CMK (cell line): ENCODE measurements at regions not wholly inside any gene's neighbourhood (a gene's known extent, or its start where the extent isn't known, plus 50 kb on each side); places are given as distances from the start of the nearest gene placed in this dataset.

Experiments
- DNase-seq: peaks from one replicate; pipeline ENCODE4 v3.0.0-alpha.2; 2010; ENCODE audit warnings: low read depth

DNA sequence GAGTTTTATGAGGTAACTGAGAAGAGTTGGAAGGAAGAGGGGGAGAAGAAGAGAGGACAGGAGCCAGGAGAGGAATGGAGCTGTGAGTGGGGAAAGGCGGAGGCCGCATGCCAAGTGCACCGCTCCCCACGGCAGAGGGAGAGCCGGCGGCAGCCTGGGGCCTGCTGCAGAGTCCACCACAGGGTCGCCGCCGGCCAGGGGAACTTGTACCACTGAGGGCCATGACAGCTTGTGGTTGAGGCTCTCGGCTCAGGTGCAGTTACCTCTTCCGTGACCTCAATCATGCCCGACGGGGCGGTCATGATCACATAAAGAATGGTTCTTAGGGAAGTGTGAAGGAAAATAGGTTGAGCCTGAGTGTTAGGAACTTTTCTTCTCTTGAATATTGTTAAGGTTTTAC is 325.0 kb downstream of the SNAPC1 start:
- no peak for DNase-seq

- DNase-seq: no peak
These were observed 331.5 kb downstream of the SNAPC1 start for GRCh38 chr14:62093736-62094135.

- DNase-seq: no peak
These were observed 334.9 kb downstream of the SNAPC1 start for GRCh38 chr14:62097072-62097471.

DNA sequence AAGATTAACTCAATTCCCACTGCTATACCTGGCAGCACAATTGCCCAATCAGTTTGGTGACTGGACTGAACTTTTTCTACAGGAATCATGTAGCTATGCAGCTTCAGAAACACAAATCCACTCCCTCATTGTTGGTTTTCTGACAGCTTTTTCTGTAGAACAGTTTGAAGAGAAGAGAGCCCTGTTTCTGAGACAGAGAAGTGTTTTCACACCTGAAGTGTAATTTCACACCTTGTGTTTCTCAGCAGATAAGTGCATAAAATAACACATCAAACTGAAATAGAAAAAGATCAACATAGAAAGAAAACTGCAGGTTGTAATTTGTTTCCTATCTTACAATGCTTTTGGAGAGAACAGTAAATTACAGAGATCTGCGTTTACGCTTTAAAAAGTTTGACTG is 335.6 kb downstream of the SNAPC1 start:
- DNase-seq: no peak

GRCh38 chr14:62098357-62098756 is 336.1 kb downstream of the SNAPC1 start:
- DNase-seq: no peak

GRCh38 chr14:62099091-62099490 is 336.9 kb downstream of the SNAPC1 start:
- no peak for DNase-seq

DNA sequence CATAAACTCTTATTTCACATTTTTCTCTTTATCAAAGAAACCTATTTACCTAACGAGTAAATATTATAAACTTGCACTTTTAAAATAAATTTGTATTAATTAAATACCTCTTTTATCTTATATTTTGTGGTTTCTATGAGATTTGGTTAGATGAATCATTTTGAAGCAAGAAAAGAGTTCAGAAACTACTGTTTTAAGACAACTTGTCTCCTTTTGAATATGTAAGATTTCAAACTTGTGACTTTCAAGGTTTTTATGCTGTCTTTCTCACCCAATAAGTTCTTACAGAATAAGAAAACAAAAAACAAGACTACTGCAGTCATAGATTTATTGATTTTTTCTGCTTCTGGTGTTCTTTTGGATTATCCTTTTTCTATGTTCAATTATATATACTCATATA is 339.0 kb downstream of the SNAPC1 start:
- no peak for DNase-seq

GRCh38 chr14:62101673-62102348 is 339.6 kb downstream of the SNAPC1 start:
- no peak for DNase-seq

DNA sequence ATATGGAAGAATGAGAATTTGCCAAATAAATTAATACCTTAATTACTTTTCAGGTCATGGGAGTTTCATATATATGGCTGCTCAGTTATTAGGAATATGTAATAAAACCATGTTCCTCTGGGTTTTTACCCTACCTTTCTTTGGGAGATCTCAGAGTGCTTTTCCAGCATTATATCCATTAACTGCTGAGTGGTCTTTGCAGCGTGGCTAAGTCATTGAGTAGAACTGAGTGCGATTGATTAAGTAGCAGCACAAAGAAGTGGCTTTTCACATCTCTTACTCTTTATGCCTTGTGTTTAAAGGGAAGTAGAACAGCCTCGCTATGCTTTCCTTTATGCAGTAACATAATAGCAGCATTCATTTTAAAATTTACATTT is 340.1 kb downstream of the SNAPC1 start:
- DNase-seq: no peak

GRCh38 chr14:62103464-62103863 is 341.2 kb downstream of the SNAPC1 start:
- DNase-seq: no peak

DNA sequence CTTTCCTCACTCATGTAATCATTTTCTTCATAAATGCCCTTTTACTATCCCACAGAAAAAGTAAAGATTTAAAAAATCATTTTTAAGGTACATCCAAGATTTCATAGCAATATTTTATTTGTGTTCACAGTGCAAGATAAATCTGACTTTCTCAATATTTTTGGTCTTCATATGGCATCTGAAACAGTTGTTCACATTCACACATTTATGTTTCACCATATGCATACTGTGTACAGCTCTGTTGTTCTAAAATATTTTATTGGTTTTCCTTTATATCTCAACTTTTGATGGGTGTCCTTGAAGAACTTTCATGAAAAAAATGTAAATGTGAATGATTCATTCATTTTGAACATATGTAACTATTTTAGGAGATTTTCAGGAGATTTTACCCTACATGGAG is 348.7 kb downstream of the SNAPC1 start:
- no peak for DNase-seq

DNA sequence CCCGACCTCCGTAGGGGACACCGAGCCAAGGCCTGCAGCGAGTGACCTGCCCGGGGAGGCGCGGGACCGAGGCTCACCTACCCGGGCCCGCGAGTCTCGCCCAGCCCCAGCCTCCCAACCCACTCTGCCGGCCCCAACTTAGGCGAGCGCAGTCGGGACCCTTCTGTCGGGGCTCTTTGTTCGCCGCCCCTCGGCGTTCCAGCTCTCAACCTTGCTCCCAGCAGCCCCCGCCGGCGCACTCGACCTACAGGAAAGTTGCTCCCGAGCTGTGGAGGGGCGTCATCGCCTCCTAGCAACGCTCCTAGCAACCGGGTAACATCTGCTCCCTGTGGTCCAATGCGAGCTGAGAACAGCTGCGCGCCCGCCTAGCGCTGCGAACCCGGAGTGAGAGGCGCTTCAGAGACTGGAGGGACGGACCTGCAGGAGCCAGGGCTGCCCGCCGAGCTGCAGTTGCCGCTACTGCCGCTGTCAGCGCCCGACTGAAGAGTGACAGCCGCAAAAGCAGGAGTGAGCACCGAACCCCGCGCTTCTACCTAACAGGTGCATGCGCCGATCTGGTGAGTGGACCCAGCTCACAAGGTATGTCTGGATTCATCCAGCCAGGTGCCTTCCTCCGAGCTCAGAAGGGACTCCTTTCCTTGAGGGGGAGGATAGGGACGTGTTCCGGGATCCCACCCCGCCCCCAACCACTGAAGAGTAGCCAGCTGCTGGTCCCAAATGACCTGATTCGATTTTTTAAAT is 355.0 kb downstream of the SNAPC1 start:
- no peak for DNase-seq

DNA sequence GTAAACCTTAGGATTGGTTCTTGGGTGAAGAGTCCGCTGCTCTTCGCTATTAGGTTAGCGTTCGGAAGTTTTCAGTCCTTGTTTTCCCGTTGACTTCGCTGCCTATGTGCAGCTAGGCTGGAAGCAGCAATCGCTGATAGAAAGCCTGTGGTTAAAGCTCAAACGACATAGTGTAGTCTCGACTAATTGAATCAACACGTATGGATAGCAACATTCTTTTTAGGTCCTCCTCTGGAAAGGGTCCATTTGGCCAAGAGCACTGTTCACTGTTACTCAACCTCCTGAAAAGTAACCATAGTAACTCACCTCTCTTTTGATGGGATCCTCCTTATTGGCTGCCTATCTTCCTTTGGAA is 355.5 kb downstream of the SNAPC1 start:
- DNase-seq: no peak

DNA sequence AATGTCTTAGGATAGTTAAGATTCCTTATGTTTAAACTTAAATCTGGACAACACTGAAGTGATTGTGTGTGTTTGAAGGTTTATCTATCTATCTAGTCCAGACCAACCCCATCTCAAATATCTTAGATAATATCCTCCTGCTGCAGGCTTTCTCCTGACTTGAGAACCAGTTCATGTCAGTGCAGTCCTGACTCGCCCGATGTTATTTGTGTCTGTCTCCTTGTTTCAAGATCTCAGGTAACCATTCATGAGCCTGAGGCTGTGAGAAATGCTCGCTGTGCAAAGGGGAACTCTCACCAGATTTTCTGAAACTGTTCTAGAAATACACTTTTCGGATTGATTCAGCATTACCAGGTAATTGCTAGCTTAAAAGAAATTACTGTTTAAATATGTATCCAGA is 356.2 kb downstream of the SNAPC1 start:
- DNase-seq: no peak

DNA sequence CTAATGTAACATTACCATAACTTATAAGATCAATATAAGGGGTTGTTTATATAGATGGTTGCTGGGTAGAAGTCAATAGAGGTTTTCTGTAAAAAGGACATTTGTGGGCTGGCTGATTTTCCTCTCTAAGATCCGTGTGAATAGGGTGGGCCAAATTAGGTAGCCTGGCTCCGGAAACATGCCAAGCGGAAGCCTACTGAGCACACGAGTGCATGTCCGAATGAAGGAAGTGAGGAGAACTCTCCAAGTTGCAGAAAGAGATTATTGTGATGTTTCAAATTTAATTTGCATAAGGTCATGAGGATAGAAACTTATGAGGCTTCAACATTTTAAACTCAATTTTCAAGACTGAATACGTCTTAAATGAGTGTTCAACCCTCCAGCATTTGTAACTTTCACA is 356.7 kb downstream of the SNAPC1 start:
- no peak for DNase-seq

GRCh38 chr14:62123961-62124360 is 361.7 kb downstream of the SNAPC1 start:
- no peak for DNase-seq

DNA sequence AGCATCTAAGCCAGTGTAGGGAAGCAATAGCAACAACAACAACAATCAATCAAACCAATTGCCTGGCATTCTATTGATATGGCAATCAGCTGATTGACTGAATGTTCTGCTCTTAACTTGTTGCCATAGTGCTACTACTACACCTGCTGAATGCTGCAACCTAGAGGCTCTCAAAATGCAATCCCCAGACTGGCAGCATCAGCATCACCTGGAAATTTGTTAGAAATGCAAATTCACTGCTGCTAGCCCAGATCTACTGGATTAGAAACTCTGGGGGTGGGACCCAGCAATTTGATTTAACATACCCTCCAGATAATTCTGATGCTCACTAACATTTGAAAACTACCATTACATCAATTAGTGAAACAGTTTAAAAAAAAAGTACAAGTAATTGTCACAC is 363.6 kb downstream of the SNAPC1 start:
- no peak for DNase-seq

DNA sequence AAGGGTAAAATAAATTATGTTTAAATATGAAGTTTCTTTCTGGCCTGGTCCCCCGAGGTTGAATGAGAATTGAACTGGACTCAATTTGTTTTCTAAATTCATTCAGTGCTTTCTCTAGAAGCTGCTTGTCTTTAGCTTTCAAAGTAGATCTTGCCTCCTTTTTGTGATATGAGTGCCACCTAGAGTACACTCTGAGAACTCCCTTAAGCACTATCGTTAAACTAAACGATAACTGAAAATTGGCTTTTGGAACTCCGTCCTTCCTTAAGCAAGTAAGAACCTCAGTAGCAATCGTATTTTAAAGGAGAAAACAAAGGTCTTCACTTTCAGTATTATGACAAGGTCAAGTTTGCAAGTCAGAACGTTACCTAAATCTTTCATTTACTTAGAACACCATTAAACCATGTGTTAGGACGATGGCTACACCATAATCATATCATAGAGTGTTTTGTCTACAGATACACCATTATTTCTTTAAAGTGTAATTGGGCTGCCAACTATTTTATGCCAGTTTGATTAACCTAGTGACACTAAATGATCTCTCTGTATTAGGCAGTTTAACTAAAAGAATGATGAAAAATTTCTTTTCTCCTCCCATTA is 364.8 kb downstream of the SNAPC1 start:
- DNase-seq: no peak

DNA sequence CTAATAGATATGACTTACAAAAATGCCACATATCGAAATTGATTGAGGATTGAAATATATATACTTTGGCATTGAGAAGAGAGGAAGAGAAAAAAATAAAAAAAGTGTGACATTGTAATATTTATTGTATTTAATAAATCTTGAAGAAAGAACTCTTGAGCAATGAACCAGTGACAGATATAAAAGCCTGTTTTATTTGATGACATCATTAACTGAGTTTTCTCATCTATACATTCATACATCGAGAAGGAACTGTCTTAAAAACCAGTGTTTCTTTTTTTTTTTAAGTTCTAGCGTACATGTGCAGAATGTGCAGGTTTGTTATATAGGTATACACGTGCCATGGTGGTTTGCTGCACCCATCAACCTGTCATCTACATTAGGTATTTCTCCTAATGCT is 368.2 kb downstream of the SNAPC1 start:
- no peak for DNase-seq

DNA sequence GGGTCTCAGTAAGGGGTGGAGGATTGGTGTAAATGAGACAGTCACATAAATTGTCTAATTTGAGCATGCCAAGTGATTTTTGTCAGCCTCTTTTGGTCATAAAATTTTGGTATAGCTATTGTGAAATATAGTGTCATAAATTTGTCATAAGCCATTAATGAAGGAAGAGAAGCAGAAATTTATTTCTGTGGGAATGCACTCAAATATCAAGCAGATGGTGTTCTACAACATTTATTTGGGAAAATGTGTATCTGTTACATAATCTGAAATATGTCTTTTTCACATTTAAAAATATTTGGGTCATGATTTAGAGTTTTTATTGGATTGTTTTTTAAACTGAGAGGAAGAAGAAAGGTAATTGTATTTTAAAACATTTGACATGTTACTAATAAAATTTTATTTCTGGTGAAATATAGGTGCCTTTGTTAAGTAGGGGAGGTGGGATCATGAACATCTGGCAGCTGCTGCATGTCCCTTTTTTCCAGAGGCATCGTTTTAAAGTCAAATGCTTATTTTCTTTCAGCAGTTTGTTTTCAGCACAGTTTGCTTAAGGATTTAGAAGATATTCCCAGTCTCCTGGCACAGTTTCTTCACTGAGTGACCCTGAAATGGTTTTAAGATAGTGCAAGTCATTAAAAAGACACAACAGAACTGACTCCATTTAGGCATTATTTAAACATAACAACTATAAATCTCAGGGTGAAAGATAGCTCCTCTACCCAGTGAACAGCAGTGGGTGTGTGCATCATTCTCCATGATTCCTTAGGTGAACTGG is 371.7 kb downstream of the SNAPC1 start:
- no peak for DNase-seq

GRCh38 chr14:62138593-62138992 is 376.4 kb downstream of the SNAPC1 start:
- DNase-seq: no peak

DNA sequence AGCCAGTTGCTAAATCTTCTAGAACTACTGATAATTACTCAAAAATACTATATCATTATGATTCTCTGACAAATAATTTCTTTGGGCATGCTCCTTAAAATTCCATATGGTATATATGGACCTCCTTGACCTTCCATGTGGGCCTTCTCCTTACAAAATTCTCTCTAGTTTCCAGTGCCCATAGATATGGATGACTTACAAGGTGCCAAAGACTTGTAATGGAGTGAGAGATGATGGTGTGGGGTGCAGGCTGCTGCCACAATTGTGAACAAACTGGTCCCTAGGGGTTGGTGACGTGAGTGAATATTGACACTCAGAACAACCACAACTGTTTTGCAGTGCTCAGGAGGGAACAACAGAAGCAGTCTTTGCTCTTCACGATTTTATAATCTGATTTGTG is 378.9 kb downstream of the SNAPC1 start:
- no peak for DNase-seq

- no peak for DNase-seq
These were observed 381.0 kb downstream of the SNAPC1 start for GRCh38 chr14:62143245-62143644.
